ENCODE measurements at regions not wholly inside any gene's neighbourhood (a gene's known extent, or its start where the extent isn't known, plus 50 kb on each side); places are given as distances from the start of the nearest gene placed in this dataset.

DNA sequence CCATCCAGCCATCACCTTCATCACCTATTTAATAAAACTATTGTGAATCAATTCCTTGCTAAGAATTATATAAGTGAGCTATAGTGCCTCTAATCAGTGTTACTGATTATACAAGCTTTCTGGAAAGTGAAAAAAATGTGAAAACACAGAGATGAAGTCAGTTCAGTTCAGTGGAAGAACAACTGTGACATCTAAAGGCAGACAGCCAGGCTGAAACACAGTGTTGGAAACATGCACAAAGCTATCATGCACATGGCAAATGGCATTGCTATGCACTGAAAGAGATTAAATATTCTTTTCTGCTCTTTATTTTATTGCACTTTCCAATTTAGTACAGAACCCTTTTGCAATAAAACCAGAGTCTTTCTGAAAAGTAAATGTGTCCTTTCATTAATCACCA lies 294.0 kb downstream of the RBM26 start:
- no peak for FAIRE-seq
- no peak for DNase-seq (ENCODE audit: low spot score)
- no peak overlapping the region for H3K9ac ChIP-seq (ENCODE audit: insufficient read depth, low read depth, low read length)
- TF ChIP-seq, protein P1, sequence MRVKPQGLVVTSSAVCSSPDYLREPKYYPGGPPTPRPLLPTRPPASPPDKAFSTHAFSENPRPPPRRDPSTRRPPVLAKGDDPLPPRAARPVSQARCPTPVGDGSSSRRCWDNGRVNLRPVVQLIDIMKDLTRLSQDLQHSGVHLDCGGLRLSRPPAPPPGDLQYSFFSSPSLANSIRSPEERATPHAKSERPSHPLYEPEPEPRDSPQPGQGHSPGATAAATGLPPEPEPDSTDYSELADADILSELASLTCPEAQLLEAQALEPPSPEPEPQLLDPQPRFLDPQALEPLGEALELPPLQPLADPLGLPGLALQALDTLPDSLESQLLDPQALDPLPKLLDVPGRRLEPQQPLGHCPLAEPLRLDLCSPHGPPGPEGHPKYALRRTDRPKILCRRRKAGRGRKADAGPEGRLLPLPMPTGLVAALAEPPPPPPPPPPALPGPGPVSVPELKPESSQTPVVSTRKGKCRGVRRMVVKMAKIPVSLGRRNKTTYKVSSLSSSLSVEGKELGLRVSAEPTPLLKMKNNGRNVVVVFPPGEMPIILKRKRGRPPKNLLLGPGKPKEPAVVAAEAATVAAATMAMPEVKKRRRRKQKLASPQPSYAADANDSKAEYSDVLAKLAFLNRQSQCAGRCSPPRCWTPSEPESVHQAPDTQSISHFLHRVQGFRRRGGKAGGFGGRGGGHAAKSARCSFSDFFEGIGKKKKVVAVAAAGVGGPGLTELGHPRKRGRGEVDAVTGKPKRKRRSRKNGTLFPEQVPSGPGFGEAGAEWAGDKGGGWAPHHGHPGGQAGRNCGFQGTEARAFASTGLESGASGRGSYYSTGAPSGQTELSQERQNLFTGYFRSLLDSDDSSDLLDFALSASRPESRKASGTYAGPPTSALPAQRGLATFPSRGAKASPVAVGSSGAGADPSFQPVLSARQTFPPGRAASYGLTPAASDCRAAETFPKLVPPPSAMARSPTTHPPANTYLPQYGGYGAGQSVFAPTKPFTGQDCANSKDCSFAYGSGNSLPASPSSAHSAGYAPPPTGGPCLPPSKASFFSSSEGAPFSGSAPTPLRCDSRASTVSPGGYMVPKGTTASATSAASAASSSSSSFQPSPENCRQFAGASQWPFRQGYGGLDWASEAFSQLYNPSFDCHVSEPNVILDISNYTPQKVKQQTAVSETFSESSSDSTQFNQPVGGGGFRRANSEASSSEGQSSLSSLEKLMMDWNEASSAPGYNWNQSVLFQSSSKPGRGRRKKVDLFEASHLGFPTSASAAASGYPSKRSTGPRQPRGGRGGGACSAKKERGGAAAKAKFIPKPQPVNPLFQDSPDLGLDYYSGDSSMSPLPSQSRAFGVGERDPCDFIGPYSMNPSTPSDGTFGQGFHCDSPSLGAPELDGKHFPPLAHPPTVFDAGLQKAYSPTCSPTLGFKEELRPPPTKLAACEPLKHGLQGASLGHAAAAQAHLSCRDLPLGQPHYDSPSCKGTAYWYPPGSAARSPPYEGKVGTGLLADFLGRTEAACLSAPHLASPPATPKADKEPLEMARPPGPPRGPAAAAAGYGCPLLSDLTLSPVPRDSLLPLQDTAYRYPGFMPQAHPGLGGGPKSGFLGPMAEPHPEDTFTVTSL (CRISPR knock-in tag; IDR thresholded peaks at IDR 0.05; ENCODE audit: borderline replicate concordance): no peak
- TF ChIP-seq CAMTA2 (CRISPR knock-in tag; IDR thresholded peaks at IDR 0.05; ENCODE audit: borderline replicate concordance) (no peak), NAIF1 (CRISPR knock-in tag; IDR thresholded peaks at IDR 0.05; ENCODE audit: borderline replicate concordance) (no peak), NFE2L1 (CRISPR knock-in tag; IDR thresholded peaks at IDR 0.05; ENCODE audit: borderline replicate concordance) (no peak), ARNT (IDR thresholded peaks at IDR 0.05) (no peak), YEATS2 (CRISPR knock-in tag; IDR thresholded peaks at IDR 0.05; ENCODE audit: borderline replicate concordance) (no peak), PHB2 (IDR thresholded peaks at IDR 0.05; ENCODE audit: partially characterized antibody) (no peak), MTA3 (CRISPR knock-in tag; IDR thresholded peaks at IDR 0.05) (no peak), IRF2 (CRISPR knock-in tag; IDR thresholded peaks at IDR 0.05) (no peak), POLR2AphosphoS5 (IDR thresholded peaks at IDR 0.05; ENCODE audit: low read depth, low read length) (no peak)
- intact Hi-C loops (cut with micrococcal nuclease; ENCODE audit: unreplicated experiment): no loop called here
- no peak overlapping the region for H3K27ac ChIP-seq (ENCODE audit: extremely low read length, insufficient read depth, low read length)
- no peak overlapping the region for H3K4me2 ChIP-seq (ENCODE audit: low read depth, low read length)
- H4K20me1 ChIP-seq (ENCODE audit: insufficient read depth, low read length): no peaks in the 10 kb centered on the region
- CTCF ChIA-PET (ENCODE audit: low intra/inter-chr PET ratio, low total read pairs): no interaction called here
- no peaks in the 10 kb centered on the region for H3K4me1 ChIP-seq (ENCODE audit: insufficient read depth, low read length)
- ATAC-seq: no peak
- no peaks in the 10 kb centered on the region for H3K9me3 ChIP-seq (ENCODE audit: low read length)
- POLR2A ChIA-PET: no interaction called here
- no peak overlapping the region for H3K4me3 ChIP-seq (replicated peaks in 1 of 3; ENCODE audit: insufficient read depth in 1 of 3, low read depth in 2 of 3, low read length in 3 of 3)
- no peaks in the 10 kb centered on the region for H3K27me3 ChIP-seq (ENCODE audit: control insufficient read depth in 1 of 2, insufficient read depth in 2 of 2, low read length in 2 of 2)
- no TSS peak for BruUV-seq (replicated peaks)
- H2AFZ ChIP-seq (ENCODE audit: low read length): no peak overlapping the region
- in situ Hi-C loops (cut with HindIII; ENCODE audit: extremely low pct_ligation_motif_present, low pct_unique_long_range_greater_than_20kb): no loop called here
- H3K36me3 ChIP-seq (replicated peaks in 1 of 2; ENCODE audit: control insufficient read depth in 1 of 2, insufficient read depth in 2 of 2, low read length in 2 of 2): no peaks in the 10 kb centered on the region
- H3K79me2 ChIP-seq (ENCODE audit: insufficient read depth, low read length): no peaks in the 10 kb centered on the region
